Breast epithelium (tissue), 3 donors: ENCODE measurements at regions not wholly inside any gene's neighbourhood (a gene's known extent, or its start where the extent isn't known, plus 50 kb on each side); places are given as distances from the start of the nearest gene placed in this dataset.

Experiments
- CTCF ChIP-seq, 3 donors: fragments of 450-650 bp; IDR thresholded peaks; one replicate each; pipeline ENCODE4 v1.5.1; 2016 to 2017; ENCODE audit warnings: antibody characterized with exemption in 3 of 3, mild to moderate bottlenecking in 3 of 3, moderate library complexity in 3 of 3
- POLR2A ChIP-seq: fragments of 450-650 bp; IDR thresholded peaks from one replicate; pipeline ENCODE4 v1.6.1; 2016; ENCODE audit warnings: antibody characterized with exemption, mild to moderate bottlenecking, moderate library complexity

GRCh38 chr1:227415115-227415790 is 97.0 kb upstream of the CDC42BPA start:
- TF ChIP-seq CTCF (IDR thresholded peaks at IDR 0.05) (no peak), POLR2A (no peak)
